ENCODE measurements at regions not wholly inside any gene's neighbourhood (a gene's known extent, or its start where the extent isn't known, plus 50 kb on each side); places are given as distances from the start of the nearest gene placed in this dataset.

DNA sequence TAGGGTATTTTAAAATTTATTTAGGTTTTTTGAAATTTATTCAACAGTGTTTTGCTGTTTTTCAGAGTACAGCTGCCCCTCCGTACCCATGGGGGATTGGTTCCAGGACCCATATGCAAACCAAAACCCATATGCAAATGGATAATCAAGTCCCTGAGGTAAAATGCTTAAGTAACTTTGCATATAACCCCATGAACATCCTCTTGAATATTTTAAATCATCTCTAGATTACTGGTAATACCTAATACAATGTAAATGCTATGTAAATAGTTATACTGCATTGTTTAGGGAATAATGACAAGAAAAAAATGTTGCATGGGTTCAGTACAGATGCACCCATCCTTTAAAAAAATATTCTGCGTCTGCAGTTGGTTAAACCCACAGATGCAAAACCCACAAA is 547.9 kb upstream of the CDH4 start:
- 83 to 86% (median 83%) methylated on average over 2 of the region's 2 CpGs for WGBS, 3 donors
- Histone ChIP-seq H3K27me3 (peaks cover 3% of the 10 kb centered on the region), H3K4me3 (no peak overlapping the region), H3K27ac (no peak overlapping the region), H3K4me1 (ENCODE audit: insufficient read depth) (no peaks in the 10 kb centered on the region), H3K9me3 (no peaks in the 10 kb centered on the region), H3K36me3 (no peaks in the 10 kb centered on the region)
- TF ChIP-seq POLR2A (IDR thresholded peaks at IDR 0.05) (no peak), EP300 (IDR thresholded peaks at IDR 0.05) (no peak)
- TF ChIP-seq, protein P1, sequence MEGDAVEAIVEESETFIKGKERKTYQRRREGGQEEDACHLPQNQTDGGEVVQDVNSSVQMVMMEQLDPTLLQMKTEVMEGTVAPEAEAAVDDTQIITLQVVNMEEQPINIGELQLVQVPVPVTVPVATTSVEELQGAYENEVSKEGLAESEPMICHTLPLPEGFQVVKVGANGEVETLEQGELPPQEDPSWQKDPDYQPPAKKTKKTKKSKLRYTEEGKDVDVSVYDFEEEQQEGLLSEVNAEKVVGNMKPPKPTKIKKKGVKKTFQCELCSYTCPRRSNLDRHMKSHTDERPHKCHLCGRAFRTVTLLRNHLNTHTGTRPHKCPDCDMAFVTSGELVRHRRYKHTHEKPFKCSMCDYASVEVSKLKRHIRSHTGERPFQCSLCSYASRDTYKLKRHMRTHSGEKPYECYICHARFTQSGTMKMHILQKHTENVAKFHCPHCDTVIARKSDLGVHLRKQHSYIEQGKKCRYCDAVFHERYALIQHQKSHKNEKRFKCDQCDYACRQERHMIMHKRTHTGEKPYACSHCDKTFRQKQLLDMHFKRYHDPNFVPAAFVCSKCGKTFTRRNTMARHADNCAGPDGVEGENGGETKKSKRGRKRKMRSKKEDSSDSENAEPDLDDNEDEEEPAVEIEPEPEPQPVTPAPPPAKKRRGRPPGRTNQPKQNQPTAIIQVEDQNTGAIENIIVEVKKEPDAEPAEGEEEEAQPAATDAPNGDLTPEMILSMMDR (IDR thresholded peaks at IDR 0.05), result no peak
- DNase-seq, result no peak
- intact Hi-C loops (cut with DNase I), result no loop called here

DNA sequence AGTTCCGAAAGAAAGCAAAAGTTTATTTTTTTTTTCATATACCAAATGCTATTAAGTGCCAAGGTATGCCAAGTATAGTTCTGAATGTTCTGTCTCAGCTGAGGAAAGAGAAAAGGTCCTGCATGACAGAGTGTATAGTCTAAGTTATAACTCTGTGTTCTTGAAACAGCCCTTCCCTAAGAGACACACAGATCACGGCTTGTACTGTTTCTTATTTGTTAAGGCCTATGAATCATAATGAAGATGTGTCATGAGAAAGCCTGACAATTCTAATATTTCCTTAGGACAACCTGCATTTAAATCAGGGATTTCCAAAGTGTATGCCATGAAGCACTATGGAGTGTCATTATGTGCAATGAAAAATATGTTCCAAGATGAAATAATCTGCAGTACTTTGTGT is 538.7 kb upstream of the CDH4 start:
- intact Hi-C loops (cut with DNase I), result no loop called here
- no peak for TF ChIP-seq POLR2A (IDR thresholded peaks at IDR 0.05)
- TF ChIP-seq, protein P1 (IDR thresholded peaks at IDR 0.05), result no peak
- TF ChIP-seq EP300 (IDR thresholded peaks at IDR 0.05), result no peak
- Histone ChIP-seq H3K4me3 (no peak overlapping the region), H3K4me1 (ENCODE audit: insufficient read depth) (no peaks in the 10 kb centered on the region), H3K27me3 (no peaks in the 10 kb centered on the region), H3K9me3 (no peaks in the 10 kb centered on the region), H3K36me3 (no peaks in the 10 kb centered on the region), H3K27ac (no peak overlapping the region)
- no peak for DNase-seq
- WGBS, 3 donors, result 82 to 86% (median 83%) methylated on average over 2 of the region's 2 CpGs

DNA sequence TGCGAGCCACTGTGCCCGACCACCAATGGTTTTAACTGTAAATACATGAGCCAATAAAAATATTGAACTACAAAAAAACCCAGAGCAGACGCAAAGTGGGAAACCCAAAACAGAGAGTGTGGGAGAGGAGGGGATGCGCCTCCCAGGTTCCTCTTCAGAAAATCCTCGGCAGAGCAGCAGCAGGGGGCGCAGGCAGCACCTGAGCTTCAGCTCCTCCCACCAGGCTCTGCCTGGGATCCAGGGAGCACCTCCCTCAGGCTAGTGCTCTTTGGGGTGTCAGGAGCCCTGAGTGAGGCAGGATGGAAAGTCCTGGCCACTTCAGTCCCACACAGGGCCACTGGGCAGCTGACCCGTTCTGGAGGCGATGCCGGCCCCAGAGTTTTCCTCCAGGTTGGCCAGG is 536.9 kb upstream of the CDH4 start:
- no peak overlapping the region for H3K4me3 ChIP-seq
- WGBS, 3 donors, result 68 to 69% (median 68%) methylated on average over 9 of the region's 9 CpGs
- no peaks in the 10 kb centered on the region for H3K9me3 ChIP-seq
- intact Hi-C loops (cut with DNase I), result no loop called here
- no peaks in the 10 kb centered on the region for H3K36me3 ChIP-seq
- H3K27ac ChIP-seq, result no peak overlapping the region
- TF ChIP-seq EP300 (IDR thresholded peaks at IDR 0.05) (no peak), POLR2A (IDR thresholded peaks at IDR 0.05) (no peak)
- TF ChIP-seq, protein P1 (IDR thresholded peaks at IDR 0.05), result no peak
- H3K4me1 ChIP-seq (ENCODE audit: insufficient read depth), result no peaks in the 10 kb centered on the region
- H3K27me3 ChIP-seq, result no peaks in the 10 kb centered on the region
- no peak for DNase-seq

DNA sequence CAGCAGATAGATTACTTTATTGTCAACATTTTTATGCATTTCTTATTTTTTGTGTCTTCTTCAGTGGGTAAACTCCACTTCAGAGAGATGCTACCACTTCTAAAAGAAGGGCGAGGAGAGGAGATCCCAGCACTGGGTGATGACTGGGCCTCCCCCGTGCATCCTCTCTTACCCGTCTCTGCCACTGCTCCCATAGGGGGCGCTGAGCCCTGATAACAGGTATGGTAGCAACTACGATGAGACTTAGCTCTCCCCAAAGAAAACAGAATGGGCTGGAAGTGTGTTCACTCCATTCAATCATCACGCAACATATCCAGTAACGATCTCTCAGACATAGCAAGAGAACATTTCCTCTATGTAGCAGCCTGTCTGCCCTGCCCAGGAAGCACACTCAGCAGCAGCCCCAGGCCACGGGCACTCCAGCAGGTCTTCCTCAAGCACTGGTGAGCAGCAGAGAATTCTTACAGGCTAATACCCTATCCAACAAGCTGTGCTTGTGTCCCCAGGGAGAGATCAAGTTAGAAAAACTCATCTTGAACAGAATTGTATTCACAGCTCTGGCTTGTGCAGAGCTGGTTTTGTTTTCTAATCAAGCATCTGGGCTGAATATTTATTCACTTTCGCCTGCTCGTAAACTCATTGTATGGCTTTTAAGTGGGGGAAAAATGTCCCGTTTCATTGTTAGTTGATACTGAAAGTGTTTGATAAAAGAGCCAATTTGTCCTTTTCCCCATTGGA is 533.1 kb upstream of the CDH4 start:
- 53 to 64% (median 54%) methylated on average over 11 of the region's 11 CpGs for WGBS, 3 donors
- Histone ChIP-seq H3K9me3 (no peaks in the 10 kb centered on the region), H3K4me1 (ENCODE audit: insufficient read depth) (no peaks in the 10 kb centered on the region), H3K4me3 (no peak overlapping the region), H3K27ac (no peak overlapping the region), H3K36me3 (no peaks in the 10 kb centered on the region), H3K27me3 (no peaks in the 10 kb centered on the region)
- intact Hi-C loops (cut with DNase I), result no loop called here
- no peak for DNase-seq
- TF ChIP-seq POLR2A (IDR thresholded peaks at IDR 0.05) (no peak), EP300 (IDR thresholded peaks at IDR 0.05) (no peak)
- TF ChIP-seq, protein P1 (IDR thresholded peaks at IDR 0.05), result no peak
